Peyer's patch (tissue), 4 donors: ENCODE measurements at regions not wholly inside any gene's neighbourhood (a gene's known extent, or its start where the extent isn't known, plus 50 kb on each side); places are given as distances from the start of the nearest gene placed in this dataset.
"Not testable (repeated sequence)": the region's sequence is repeated elsewhere in the genome, so short reads cannot be mapped to it uniquely, and the experiment has no call there.

ENCODE experiments used
- DNase-seq, 3 donors: peaks; one replicate each; pipeline ENCODE4 v3.0.0-alpha.2; 2017 to 2019
- H3K27ac ChIP-seq, 4 donors: fragments of 200-600 bp; sonication (generic); one replicate each; pipeline ENCODE4 v1.5.1; 2016 to 2019
- H3K27me3 ChIP-seq, 2 donors: fragments of 200-600 bp; sonication (generic); one replicate each; pipeline ENCODE4 v1.5.1; 2019
- H3K36me3 ChIP-seq, 3 donors: fragments of 200-600 bp; sonication (generic); one replicate each; pipeline ENCODE4 v1.5.1; 2016 to 2019
- H3K4me1 ChIP-seq, 4 donors: fragments of 200-600 bp; sonication (generic); one replicate each; pipeline ENCODE4 v1.5.1; 2016 to 2019
- H3K4me3 ChIP-seq, 4 donors: fragments of 200-600 bp; sonication (generic); 1 replicate in 3 of 4; 2 replicates in 1 of 4; pipeline ENCODE4 v1.5.1; 2016 to 2019; ENCODE audit warnings: mild to moderate bottlenecking in 1 of 4
- H3K9me3 ChIP-seq, 4 donors: fragments of 200-600 bp; sonication (generic); one replicate each; pipeline ENCODE4 v1.5.1; 2016 to 2019; ENCODE audit warnings: mild to moderate bottlenecking in 1 of 4
- POLR2A ChIP-seq, 2 donors: fragments of 450-650 bp; IDR thresholded peaks; one replicate each; pipeline ENCODE4 v1.5.1; 2017; ENCODE audit warnings: antibody characterized with exemption in 2 of 2, mild to moderate bottlenecking in 2 of 2, moderate library complexity in 2 of 2
- TF ChIP-seq, protein P1 (sequence below), 6 experiments: fragments of 450-650 bp in 4 of 6; fragments of 200-600 bp in 2 of 6; sonication (generic) in 1 of 6; IDR thresholded peaks; one replicate each; pipeline ENCODE4 v1.5.1; 2017 to 2019; ENCODE audit warnings: antibody characterized with exemption in 6 of 6, mild to moderate bottlenecking in 3 of 6, moderate library complexity in 1 of 6

DNA sequence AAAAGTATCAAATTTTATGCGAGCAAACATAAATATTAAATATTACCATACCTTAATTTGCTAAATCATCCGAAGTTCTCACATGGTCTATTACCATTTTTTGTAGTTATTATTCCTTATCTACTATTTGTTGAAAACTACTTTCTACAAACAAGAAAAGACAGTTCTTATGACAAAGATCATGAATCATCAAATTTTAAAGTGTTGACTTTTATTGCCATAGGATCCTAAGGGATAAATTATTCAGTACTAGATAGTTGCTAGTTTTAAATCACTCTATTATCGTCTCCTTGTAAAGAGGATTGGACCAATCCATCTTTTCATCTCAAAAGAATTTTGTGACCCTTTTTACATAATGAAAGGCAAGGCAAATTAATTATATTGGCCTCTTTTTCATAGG lies 523.6 kb upstream of the TMEFF2 start:
- Histone ChIP-seq H3K36me3 (no peaks in the 10 kb centered on the region), H3K4me1 (no peaks in the 10 kb centered on the region), H3K27ac (no peak overlapping the region), H3K27me3 (no peaks in the 10 kb centered on the region), H3K9me3 (no peaks in the 10 kb centered on the region), H3K4me3 (no peak overlapping the region)
- DNase-seq: no peak
- TF ChIP-seq POLR2A (IDR thresholded peaks at IDR 0.05): no peak
- TF ChIP-seq, protein P1, sequence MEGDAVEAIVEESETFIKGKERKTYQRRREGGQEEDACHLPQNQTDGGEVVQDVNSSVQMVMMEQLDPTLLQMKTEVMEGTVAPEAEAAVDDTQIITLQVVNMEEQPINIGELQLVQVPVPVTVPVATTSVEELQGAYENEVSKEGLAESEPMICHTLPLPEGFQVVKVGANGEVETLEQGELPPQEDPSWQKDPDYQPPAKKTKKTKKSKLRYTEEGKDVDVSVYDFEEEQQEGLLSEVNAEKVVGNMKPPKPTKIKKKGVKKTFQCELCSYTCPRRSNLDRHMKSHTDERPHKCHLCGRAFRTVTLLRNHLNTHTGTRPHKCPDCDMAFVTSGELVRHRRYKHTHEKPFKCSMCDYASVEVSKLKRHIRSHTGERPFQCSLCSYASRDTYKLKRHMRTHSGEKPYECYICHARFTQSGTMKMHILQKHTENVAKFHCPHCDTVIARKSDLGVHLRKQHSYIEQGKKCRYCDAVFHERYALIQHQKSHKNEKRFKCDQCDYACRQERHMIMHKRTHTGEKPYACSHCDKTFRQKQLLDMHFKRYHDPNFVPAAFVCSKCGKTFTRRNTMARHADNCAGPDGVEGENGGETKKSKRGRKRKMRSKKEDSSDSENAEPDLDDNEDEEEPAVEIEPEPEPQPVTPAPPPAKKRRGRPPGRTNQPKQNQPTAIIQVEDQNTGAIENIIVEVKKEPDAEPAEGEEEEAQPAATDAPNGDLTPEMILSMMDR (IDR thresholded peaks at IDR 0.05): no peak

DNA sequence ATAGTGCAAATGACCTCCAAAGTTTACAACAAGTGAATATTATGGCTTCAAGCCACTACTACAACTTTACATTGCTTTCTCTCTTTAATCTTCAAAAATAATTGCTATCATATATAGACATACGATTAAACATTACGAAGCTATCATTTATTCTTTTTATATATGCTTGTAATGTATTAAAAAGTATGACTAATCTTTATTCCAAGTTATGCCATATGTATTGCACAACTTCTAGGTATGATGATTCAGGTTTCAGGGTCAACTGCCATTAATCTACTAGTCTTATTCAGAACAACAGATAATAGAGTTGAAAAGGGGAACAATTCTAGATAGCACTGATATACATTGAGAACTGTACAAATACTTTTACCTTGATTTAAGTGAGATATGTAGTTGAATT lies 506.2 kb upstream of the TMEFF2 start:
- Histone ChIP-seq H3K27ac (no peak overlapping the region), H3K4me3 (no peak overlapping the region), H3K36me3 (no peaks in the 10 kb centered on the region), H3K4me1 (no peaks in the 10 kb centered on the region), H3K9me3 (no peaks in the 10 kb centered on the region), H3K27me3 (no peaks in the 10 kb centered on the region)
- DNase-seq: no peak
- TF ChIP-seq, protein P1 (IDR thresholded peaks at IDR 0.05): no peak
- no peak for TF ChIP-seq POLR2A (IDR thresholded peaks at IDR 0.05)

DNA sequence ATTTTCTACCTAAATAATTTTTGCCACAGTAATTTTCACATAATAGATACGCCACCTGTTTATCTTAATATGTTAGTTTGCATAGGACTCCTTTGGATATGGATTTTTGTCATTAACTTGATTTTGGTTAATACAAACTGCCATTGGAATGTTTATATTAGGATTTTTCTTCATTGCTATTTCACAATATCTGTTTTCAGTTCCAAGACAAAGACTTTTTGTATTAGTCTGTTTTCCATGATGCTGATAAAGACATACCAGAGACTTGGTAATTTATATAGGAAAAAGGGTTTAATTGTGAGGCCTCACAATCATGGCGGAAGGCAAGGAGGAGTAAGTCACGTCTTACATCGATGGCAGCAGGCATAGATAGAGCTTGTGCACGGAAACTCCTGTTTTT lies 503.1 kb upstream of the TMEFF2 start:
- Histone ChIP-seq H3K36me3 (no peaks in the 10 kb centered on the region), H3K9me3 (no peaks in the 10 kb centered on the region), H3K4me1 (no peaks in the 10 kb centered on the region), H3K27ac (no peak overlapping the region), H3K27me3 (no peaks in the 10 kb centered on the region), H3K4me3 (no peak overlapping the region)
- DNase-seq: no peak
- TF ChIP-seq POLR2A (IDR thresholded peaks at IDR 0.05): no peak
- TF ChIP-seq, protein P1 (IDR thresholded peaks at IDR 0.05): no peak

DNA sequence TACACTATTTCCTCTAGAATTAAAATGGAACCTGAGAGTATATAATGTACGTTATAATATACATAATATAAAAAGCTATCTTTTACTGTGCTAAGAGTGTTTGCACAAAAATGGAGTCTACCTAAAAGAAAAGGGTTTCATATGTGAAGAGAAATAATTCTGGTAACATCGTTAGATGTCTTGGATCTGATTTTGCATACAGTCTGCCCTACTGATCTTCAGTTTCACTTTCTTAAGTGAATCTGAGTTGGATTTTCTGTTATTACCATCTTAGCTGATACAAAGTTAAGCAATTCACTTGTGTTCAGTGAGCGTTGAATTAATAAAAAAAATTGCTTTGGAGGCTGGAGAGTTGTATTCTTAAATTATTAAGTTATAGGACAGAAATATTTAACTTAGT lies 502.1 kb upstream of the TMEFF2 start:
- Histone ChIP-seq H3K27me3 (no peaks in the 10 kb centered on the region), H3K36me3 (no peaks in the 10 kb centered on the region), H3K4me1 (no peaks in the 10 kb centered on the region), H3K27ac (no peak overlapping the region), H3K4me3 (no peak overlapping the region), H3K9me3 (no peaks in the 10 kb centered on the region)
- no peak for DNase-seq
- TF ChIP-seq, protein P1 (IDR thresholded peaks at IDR 0.05): no peak
- TF ChIP-seq POLR2A (IDR thresholded peaks at IDR 0.05): no peak

DNA sequence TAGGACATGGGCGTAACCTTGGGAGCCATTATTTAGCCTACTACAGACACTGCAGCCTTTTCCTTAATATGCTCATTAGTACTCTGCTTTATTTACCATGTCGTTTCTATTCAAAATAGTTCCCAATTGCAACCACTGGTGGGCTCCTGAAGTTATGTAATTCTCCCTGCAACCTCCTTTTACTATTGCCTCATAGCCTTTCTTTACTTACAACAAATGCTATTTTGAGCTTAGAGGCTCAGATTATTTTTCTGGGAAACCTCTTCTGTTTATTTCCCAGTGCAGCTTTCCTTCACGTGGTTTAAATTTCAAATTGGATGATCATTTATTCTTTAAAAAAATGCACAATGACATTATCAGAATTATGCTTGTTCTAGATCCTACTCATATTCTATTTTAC lies 492.3 kb upstream of the TMEFF2 start:
- H3K9me3 ChIP-seq: no peaks in the 10 kb centered on the region
- H3K27ac ChIP-seq: no peak overlapping the region
- no peaks in the 10 kb centered on the region for H3K36me3 ChIP-seq
- no peaks in the 10 kb centered on the region for H3K27me3 ChIP-seq
- no peaks in the 10 kb centered on the region for H3K4me1 ChIP-seq
- no peak for TF ChIP-seq POLR2A (IDR thresholded peaks at IDR 0.05)
- TF ChIP-seq, protein P1 (IDR thresholded peaks at IDR 0.05): no peak
- DNase-seq: no peak
- H3K4me3 ChIP-seq: no peak overlapping the region

DNA sequence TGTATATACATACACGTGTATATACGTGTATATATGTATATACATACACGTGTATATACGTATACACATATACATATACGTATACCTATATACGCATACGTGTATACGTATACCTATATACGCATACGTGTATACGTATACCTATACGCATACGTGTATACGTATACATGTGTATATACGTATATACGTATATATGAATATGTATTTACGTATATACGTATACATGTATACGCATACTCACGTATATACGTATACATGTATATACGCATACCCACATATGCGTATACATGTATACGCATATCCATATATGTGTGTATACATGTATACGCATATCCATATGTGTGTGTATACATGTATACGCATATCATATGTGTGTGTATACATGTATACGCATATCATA lies 487.8 kb upstream of the TMEFF2 start:
- not testable (repeated sequence) for DNase-seq, H3K4me1 ChIP-seq, H3K9me3 ChIP-seq, H3K36me3 ChIP-seq, H3K27me3 ChIP-seq, H3K27ac ChIP-seq, H3K4me3 ChIP-seq
